H1 (cell line): ENCODE measurements at regions not wholly inside any gene's neighbourhood (a gene's known extent, or its start where the extent isn't known, plus 50 kb on each side); places are given as distances from the start of the nearest gene placed in this dataset.

ENCODE experiments used
- CTCF ChIA-PET: fragments of 300-600 bp; sonication (Branson Sonifier 250); formaldehyde crosslinking; loops from one replicate; lab custom pipeline; 2021; ENCODE audit not compliant: partially characterized antibody; lab: Charles Lee
- POLR2A ChIA-PET: fragments of 300-600 bp; sonication (Branson Sonifier 250); formaldehyde crosslinking; loops from one replicate; lab custom pipeline; 2021; ENCODE audit warnings: inconsistent platforms; ENCODE audit not compliant: partially characterized antibody; lab: Charles Lee
- DNase-seq, 2 experiments: peaks; one replicate each; pipeline versions ENCODE4 v3.0.0 to v3.0.0-alpha.2; 2010 to 2022; ENCODE audit warnings: low spot score in 2 of 2, low read depth in 1 of 2, mixed read lengths in 1 of 2
- FAIRE-seq: peaks from 2 replicates; lab custom pipeline; 2011; peaks lifted over from hg19 to GRCh38; lab: Jason Lieb, UNC
- H2AFZ ChIP-seq: 2 replicates; pipeline ENCODE4 v1.8.1; 2012; ENCODE audit warnings: low read length, inconsistent platforms
- H2AK5ac ChIP-seq: 2 replicates; pipeline ENCODE4 v1.6.1; 2013; ENCODE audit warnings: low read depth, low read length
- H2BK120ac ChIP-seq: replicated peaks from 2 replicates; pipeline ENCODE3; 2013; ENCODE audit warnings: low read depth, low read length, inconsistent platforms
- H2BK12ac ChIP-seq: 2 replicates; pipeline ENCODE4 v1.6.1; 2013; ENCODE audit warnings: low read depth, low read length
- H2BK15ac ChIP-seq: 2 replicates; pipeline ENCODE4 v1.6.1; 2013; ENCODE audit warnings: low read length
- H2BK20ac ChIP-seq: 2 replicates; pipeline ENCODE4 v1.6.1; 2013; ENCODE audit warnings: low read length
- H2BK5ac ChIP-seq: 2 replicates; pipeline ENCODE4 v1.6.1; 2013; ENCODE audit warnings: low read depth, low read length
- H3K14ac ChIP-seq: 2 replicates; pipeline ENCODE4 v1.6.1; 2013; ENCODE audit warnings: inconsistent platforms; ENCODE audit not compliant: insufficient read length
- H3K18ac ChIP-seq: 2 replicates; pipeline ENCODE4 v1.6.1; 2013; ENCODE audit warnings: low read length; ENCODE audit errors: extremely low read depth
- H3K23ac ChIP-seq: 2 replicates; pipeline ENCODE4 v1.6.1; 2013; ENCODE audit warnings: inconsistent platforms; ENCODE audit not compliant: insufficient read length
- H3K23me2 ChIP-seq: 2 replicates; pipeline ENCODE4 v1.6.1; 2013; ENCODE audit warnings: low read depth, low read length
- H3K27ac ChIP-seq: 2 replicates; pipeline ENCODE4 v1.6.1; 2011; ENCODE audit warnings: low read depth, low read length, inconsistent platforms
- H3K27me3 ChIP-seq, 4 experiments: replicated peaks in 1 of 4; 1 replicate in 1 of 4; 2 replicates in 3 of 4; pipeline versions ENCODE4 v1.6.1 to v1.8.1; 2011 to 2013; ENCODE audit warnings: low read length in 3 of 4, mild to moderate bottlenecking in 3 of 4, inconsistent platforms in 2 of 4, mixed read lengths in 2 of 4, moderate library complexity in 1 of 4; ENCODE audit not compliant: control insufficient read depth in 3 of 4, insufficient read depth in 3 of 4; ENCODE audit errors: extremely low read depth in 1 of 4
- H3K36me3 ChIP-seq, 4 experiments: 2 replicates each; pipeline versions ENCODE4 v1.6.1 to v1.8.1; 2011 to 2013; ENCODE audit warnings: mild to moderate bottlenecking in 4 of 4, low read length in 3 of 4, moderate library complexity in 2 of 4, control low read depth in 1 of 4, inconsistent platforms in 1 of 4; ENCODE audit not compliant: insufficient read depth in 4 of 4, control insufficient read depth in 2 of 4
- H3K4ac ChIP-seq: replicated peaks from 2 replicates; pipeline ENCODE3; 2013; ENCODE audit warnings: low read length, low read depth, mixed read lengths, inconsistent platforms; ENCODE audit not compliant: insufficient read length
- H3K4me1 ChIP-seq, 4 experiments: replicated peaks in 1 of 4; 1 replicate in 1 of 4; 2 replicates in 3 of 4; pipeline versions ENCODE4 v1.6.1 to v1.8.1; 2011 to 2013; ENCODE audit warnings: low read length in 3 of 4, inconsistent platforms in 2 of 4, mixed read lengths in 1 of 4; ENCODE audit not compliant: insufficient read depth in 4 of 4, control insufficient read depth in 3 of 4
- H3K4me2 ChIP-seq, 2 experiments: 2 replicates each; pipeline versions ENCODE4 v1.6.1 to v1.8.1; 2011 to 2013; ENCODE audit warnings: low read depth in 2 of 2, low read length in 2 of 2, control low read depth in 1 of 2, inconsistent platforms in 1 of 2, mild to moderate bottlenecking in 1 of 2; ENCODE audit not compliant: insufficient read depth in 1 of 2
- H3K4me3 ChIP-seq, 4 experiments: fragments of 200-600, 300-600 bp in 1 of 4; sonication (generic), shearing (Covaris generic), sonication (Bioruptor Twin) in 1 of 4; 2 replicates each; pipeline versions ENCODE4 v1.5.1 to v1.8.1; 2011 to 2016; ENCODE audit warnings: low read length in 4 of 4, low read depth in 3 of 4, control low read depth in 2 of 4, inconsistent platforms in 2 of 4, mild to moderate bottlenecking in 2 of 4, mixed read lengths in 1 of 4, moderate library complexity in 1 of 4; ENCODE audit not compliant: insufficient read depth in 2 of 4; ENCODE audit errors: extremely low read depth in 1 of 4
- H3K56ac ChIP-seq: replicated peaks from 2 replicates; pipeline ENCODE3; 2013; ENCODE audit warnings: low read depth, mild to moderate bottlenecking, mixed read lengths, low read length, inconsistent platforms; ENCODE audit not compliant: insufficient read length
- H3K79me1 ChIP-seq: 2 replicates; pipeline ENCODE4 v1.6.1; 2013; ENCODE audit warnings: low read depth, low read length, control low read depth
- H3K79me2 ChIP-seq, 2 experiments: 2 replicates each; pipeline versions ENCODE4 v1.6.1 to v1.8.1; 2012 to 2013; ENCODE audit warnings: low read length in 2 of 2, mild to moderate bottlenecking in 2 of 2, inconsistent platforms in 1 of 2; ENCODE audit not compliant: insufficient read depth in 2 of 2, control insufficient read depth in 1 of 2
- H3K9ac ChIP-seq, 4 experiments: replicated peaks in 1 of 4; 1 replicate in 1 of 4; 2 replicates in 3 of 4; pipeline versions ENCODE4 v1.6.1 to v1.8.1; 2011 to 2013; ENCODE audit warnings: low read depth in 3 of 4, low read length in 3 of 4, control low read depth in 2 of 4, mild to moderate bottlenecking in 2 of 4, moderate library complexity in 2 of 4, inconsistent platforms in 1 of 4; ENCODE audit errors: extremely low read depth in 1 of 4
- H3K9me3 ChIP-seq, 2 experiments: 2 replicates each; pipeline versions ENCODE4 v1.6.1 to v1.8.1; 2012 to 2013; ENCODE audit warnings: mild to moderate bottlenecking in 2 of 2, moderate library complexity in 2 of 2, control low read depth in 1 of 2, inconsistent platforms in 1 of 2, low read depth in 1 of 2, low read length in 1 of 2, mixed read lengths in 1 of 2; ENCODE audit not compliant: insufficient read depth in 2 of 2
- H4K20me1 ChIP-seq, 2 experiments: replicated peaks in 1 of 2; 2 replicates each; pipeline versions ENCODE3 to v1.8.1; 2011 to 2013; ENCODE audit warnings: inconsistent platforms in 2 of 2, low read length in 2 of 2, mild to moderate bottlenecking in 1 of 2; ENCODE audit not compliant: insufficient read depth in 2 of 2, control insufficient read depth in 1 of 2
- H4K5ac ChIP-seq: 2 replicates; pipeline ENCODE4 v1.6.1; 2013; ENCODE audit warnings: low read length, low read depth, mixed read lengths, inconsistent platforms; ENCODE audit not compliant: insufficient read length
- H4K8ac ChIP-seq: 2 replicates; pipeline ENCODE4 v1.8.0; 2013; ENCODE audit warnings: mild to moderate bottlenecking, moderate library complexity, low read length, inconsistent platforms; ENCODE audit not compliant: insufficient read depth; ENCODE audit errors: extremely low read depth
- H4K91ac ChIP-seq: replicated peaks from 2 replicates; pipeline ENCODE3; 2013; ENCODE audit warnings: low read length, mixed read lengths, inconsistent platforms; ENCODE audit not compliant: insufficient read length
- CBX5 ChIP-seq: fragments of 300-800, 300-1000 bp; sonication (generic); IDR thresholded peaks from 2 replicates; pipeline ENCODE4 v1.7.1; 2016; ENCODE audit warnings: antibody characterized with exemption, low read length, low read depth
- CTBP2 ChIP-seq: IDR thresholded peaks from 2 replicates; pipeline ENCODE4 v1.7.0; 2011; ENCODE audit warnings: borderline replicate concordance, mild to moderate bottlenecking, moderate library complexity, mixed read lengths, low read length; ENCODE audit not compliant: insufficient read depth, insufficient read length
- POLR2A ChIP-seq, 2 experiments: IDR thresholded peaks; 1 replicate in 1 of 2; 2 replicates in 1 of 2; pipeline ENCODE4 v1.6.1; 2011; ENCODE audit warnings: low read depth in 2 of 2, low read length in 2 of 2, mild to moderate bottlenecking in 2 of 2; ENCODE audit errors: control extremely low read depth in 1 of 2
- TEAD4 ChIP-seq: IDR thresholded peaks from 2 replicates; pipeline ENCODE4 v1.6.1; 2012; ENCODE audit warnings: low read depth, low read length, inconsistent platforms, mixed read lengths
- WGBS, 2 experiments: shearing (Covaris generic) in 1 of 2; methylation state at CpG; one replicate each; pipeline versions ENCODE4 v1.1.6 to v1.1.7; 2013 to 2015; ENCODE audit warnings: low lambda C conversion rate in 2 of 2, mixed read lengths in 2 of 2, inconsistent platforms in 1 of 2, low coverage in 1 of 2, missing lambda C conversion rate in 1 of 2; ENCODE audit not compliant: insufficient replicate concordance in 2 of 2, insufficient coverage in 1 of 2, insufficient read length in 1 of 2; ENCODE audit errors: extremely low coverage in 1 of 2, missing lambda C conversion rate in 1 of 2; 5-methylcytosine and 5-hydroxymethylcytosine counted together

GRCh38 chr4:131721883-131722282, 1427.2 kb upstream of the PCDH10 start:
- Histone ChIP-seq H3K4ac (no peak overlapping the region), H2AFZ (no peak overlapping the region), H3K36me3 (no peaks in the 10 kb centered on the region; a peak in 1 of 8 replicates), H4K20me1 (no peaks in the 10 kb centered on the region), H2BK15ac (no peak overlapping the region), H4K5ac (no peak overlapping the region), H3K9me3 (peaks cover 0 to 12% of the 10 kb centered on the region in 2 experiments; a peak in 1 of 4 replicates), H3K79me1 (no peaks in the 10 kb centered on the region), H2BK5ac (no peak overlapping the region), H3K4me1 (no peaks in the 10 kb centered on the region), H2AK5ac (no peak overlapping the region), H3K14ac (no peak overlapping the region), H3K23ac (no peak overlapping the region), H4K91ac (no peak overlapping the region), H3K27ac (no peak overlapping the region), H3K79me2 (no peaks in the 10 kb centered on the region), H3K18ac (no peak overlapping the region), H3K4me2 (no peak overlapping the region), H4K8ac (no peak overlapping the region), H3K23me2 (no peaks in the 10 kb centered on the region), H3K9ac (no peak overlapping the region), H3K27me3 (no peaks in the 10 kb centered on the region), H3K56ac (no peak overlapping the region), H2BK12ac (no peak overlapping the region), H3K4me3 (no peak overlapping the region), H2BK20ac (no peak overlapping the region), H2BK120ac (no peak overlapping the region)
- ChIA-PET CTCF (no interaction called here), POLR2A (no interaction called here)
- 88% methylated on average over 2 of the region's 2 CpGs; no CpG with 5 or more reads in 1 of the 2 experiments for WGBS, 2 experiments
- no peak for FAIRE-seq
- no peak for DNase-seq
- no peak for TF ChIP-seq TEAD4
- no peak for TF ChIP-seq CBX5
- TF ChIP-seq CTBP2, result no peak
- TF ChIP-seq POLR2A (IDR thresholded peaks at IDR 0.05; ENCODE audit: control extremely low read depth in 1 of 2, low read depth in 2 of 2, low read length in 2 of 2), result no peak
